ENCODE measurements at regions not wholly inside any gene's neighbourhood (a gene's known extent, or its start where the extent isn't known, plus 50 kb on each side); places are given as distances from the start of the nearest gene placed in this dataset.

- Mint-ChIP-seq H3K27me3 (peaks cover 29% of the 10 kb centered on the region), H3K4me1 (no peaks in the 10 kb centered on the region), H3K36me3 (ENCODE audit: low read depth) (peaks cover 2% of the 10 kb centered on the region), H3K27ac (no peak overlapping the region), H3K4me3 (no peak overlapping the region)
- DNase-seq (no peak), ATAC-seq (no peak)
- H3K9me3 ChIP-seq (ENCODE audit: control insufficient read depth, low read length, poor library complexity, severe bottlenecking): no peaks in the 10 kb centered on the region
Observed at GRCh38 chr2:205937211-205937610, 148.8 kb downstream of the INO80D start.

GRCh38 chr2:205936446-205936845 is 149.5 kb downstream of the INO80D start:
- Mint-ChIP-seq H3K27ac (no peak overlapping the region), H3K4me3 (no peak overlapping the region), H3K4me1 (no peaks in the 10 kb centered on the region), H3K36me3 (ENCODE audit: low read depth) (peaks cover 2% of the 10 kb centered on the region), H3K27me3 (peaks cover 29% of the 10 kb centered on the region)
- ATAC-seq (no peak), DNase-seq (no peak)
- no peaks in the 10 kb centered on the region for H3K9me3 ChIP-seq (ENCODE audit: control insufficient read depth, low read length, poor library complexity, severe bottlenecking)

GRCh38 chr2:205934443-205934842 is 151.5 kb downstream of the INO80D start:
- DNase-seq (no peak), ATAC-seq (no peak)
- no peaks in the 10 kb centered on the region for H3K9me3 ChIP-seq (ENCODE audit: control insufficient read depth, low read length, poor library complexity, severe bottlenecking)
- H3K4me3 Mint-ChIP-seq: no peak overlapping the region
- peaks cover 45% of the 10 kb centered on the region for H3K27me3 Mint-ChIP-seq
- H3K27ac Mint-ChIP-seq: no peak overlapping the region
- H3K36me3 Mint-ChIP-seq (ENCODE audit: low read depth): no peaks in the 10 kb centered on the region
- no peaks in the 10 kb centered on the region for H3K4me1 Mint-ChIP-seq

GRCh38 chr2:205932861-205933260 is 153.1 kb downstream of the INO80D start:
- H3K9me3 ChIP-seq (ENCODE audit: control insufficient read depth, low read length, poor library complexity, severe bottlenecking): no peaks in the 10 kb centered on the region
- Mint-ChIP-seq H3K36me3 (ENCODE audit: low read depth) (no peaks in the 10 kb centered on the region), H3K4me1 (no peaks in the 10 kb centered on the region), H3K27me3 (peaks cover 48% of the 10 kb centered on the region), H3K27ac (no peak overlapping the region), H3K4me3 (no peak overlapping the region)
- DNase-seq (no peak), ATAC-seq (no peak)

GRCh38 chr2:205931388-205931787 is 154.6 kb downstream of the INO80D start:
- Mint-ChIP-seq H3K27ac (no peak overlapping the region), H3K36me3 (ENCODE audit: low read depth) (peaks cover 2% of the 10 kb centered on the region), H3K27me3 (peaks cover 63% of the 10 kb centered on the region), H3K4me3 (no peak overlapping the region), H3K4me1 (peaks cover 2% of the 10 kb centered on the region)
- no peaks in the 10 kb centered on the region for H3K9me3 ChIP-seq (ENCODE audit: control insufficient read depth, low read length, poor library complexity, severe bottlenecking)
- ATAC-seq (no peak), DNase-seq (no peak)

- Mint-ChIP-seq H3K27me3 (peaks cover 68% of the 10 kb centered on the region), H3K27ac (no peak overlapping the region), H3K36me3 (ENCODE audit: low read depth) (peaks cover 2% of the 10 kb centered on the region), H3K4me1 (peaks cover 9% of the 10 kb centered on the region), H3K4me3 (no peak overlapping the region)
- no peaks in the 10 kb centered on the region for H3K9me3 ChIP-seq (ENCODE audit: control insufficient read depth, low read length, poor library complexity, severe bottlenecking)
- ATAC-seq (no peak), DNase-seq (no peak)
Observed at GRCh38 chr2:205930209-205930608, 155.8 kb downstream of the INO80D start.

GRCh38 chr2:205929246-205929942 is 156.6 kb downstream of the INO80D start:
- no peaks in the 10 kb centered on the region for H3K9me3 ChIP-seq (ENCODE audit: control insufficient read depth, low read length, poor library complexity, severe bottlenecking)
- Mint-ChIP-seq H3K27me3 (peaks cover 71% of the 10 kb centered on the region), H3K27ac (no peak overlapping the region), H3K36me3 (ENCODE audit: low read depth) (peaks cover 2% of the 10 kb centered on the region), H3K4me3 (no peak overlapping the region), H3K4me1 (peaks cover 11% of the 10 kb centered on the region)
- ATAC-seq (no peak), DNase-seq (no peak)

- H3K27ac Mint-ChIP-seq: no peak overlapping the region
- peak; percentile 77 for ATAC-seq
- H3K4me3 Mint-ChIP-seq: no peak overlapping the region
- peaks cover 86% of the 10 kb centered on the region for H3K27me3 Mint-ChIP-seq
- peaks cover 2% of the 10 kb centered on the region for H3K36me3 Mint-ChIP-seq (ENCODE audit: low read depth)
- peak; percentile 25 to 54 (median 46) for DNase-seq
- H3K4me1 Mint-ChIP-seq: peaks cover 11% of the 10 kb centered on the region
- H3K9me3 ChIP-seq (ENCODE audit: control insufficient read depth, low read length, poor library complexity, severe bottlenecking): no peaks in the 10 kb centered on the region
Observed at GRCh38 chr2:205925373-205926337, 160.3 kb downstream of the INO80D start.

GRCh38 chr2:205924676-205925075 is 161.3 kb downstream of the INO80D start:
- Mint-ChIP-seq H3K27ac (no peak overlapping the region), H3K36me3 (ENCODE audit: low read depth) (peaks cover 2% of the 10 kb centered on the region), H3K27me3 (peaks cover 86% of the 10 kb centered on the region), H3K4me3 (no peak overlapping the region), H3K4me1 (peaks cover 11% of the 10 kb centered on the region)
- DNase-seq (no peak), ATAC-seq (no peak)
- no peaks in the 10 kb centered on the region for H3K9me3 ChIP-seq (ENCODE audit: control insufficient read depth, low read length, poor library complexity, severe bottlenecking)

- Mint-ChIP-seq H3K27ac (no peak overlapping the region), H3K4me1 (peaks cover 2% of the 10 kb centered on the region), H3K27me3 (peaks cover 45% of the 10 kb centered on the region), H3K4me3 (no peak overlapping the region), H3K36me3 (ENCODE audit: low read depth) (no peaks in the 10 kb centered on the region)
- H3K9me3 ChIP-seq (ENCODE audit: control insufficient read depth, low read length, poor library complexity, severe bottlenecking): no peaks in the 10 kb centered on the region
- DNase-seq (no peak), ATAC-seq (no peak)
Observed at GRCh38 chr2:205915130-205915524, 170.8 kb downstream of the INO80D start.

- H3K4me3 Mint-ChIP-seq: no peak overlapping the region
- DNase-seq: no peak
- no peak overlapping the region for H3K27ac Mint-ChIP-seq
- peaks cover 45% of the 10 kb centered on the region for H3K27me3 Mint-ChIP-seq
- peaks cover 2% of the 10 kb centered on the region for H3K4me1 Mint-ChIP-seq
- ATAC-seq: no peak
- no peaks in the 10 kb centered on the region for H3K9me3 ChIP-seq (ENCODE audit: control insufficient read depth, low read length, poor library complexity, severe bottlenecking)
- no peaks in the 10 kb centered on the region for H3K36me3 Mint-ChIP-seq (ENCODE audit: low read depth)
Observed at GRCh38 chr2:205914213-205915129, 171.5 kb downstream of the INO80D start.

GRCh38 chr2:205913668-205914067 is 172.3 kb downstream of the INO80D start:
- DNase-seq (no peak), ATAC-seq (no peak)
- peaks cover 47% of the 10 kb centered on the region for H3K27me3 Mint-ChIP-seq
- no peak overlapping the region for H3K4me3 Mint-ChIP-seq
- no peaks in the 10 kb centered on the region for H3K36me3 Mint-ChIP-seq (ENCODE audit: low read depth)
- no peak overlapping the region for H3K27ac Mint-ChIP-seq
- H3K9me3 ChIP-seq (ENCODE audit: control insufficient read depth, low read length, poor library complexity, severe bottlenecking): no peaks in the 10 kb centered on the region
- H3K4me1 Mint-ChIP-seq: peaks cover 2% of the 10 kb centered on the region

GRCh38 chr2:205911306-205911705 is 174.7 kb downstream of the INO80D start:
- ATAC-seq (no peak), DNase-seq (no peak)
- no peak overlapping the region for H3K4me3 Mint-ChIP-seq
- no peaks in the 10 kb centered on the region for H3K36me3 Mint-ChIP-seq (ENCODE audit: low read depth)
- peaks cover 2% of the 10 kb centered on the region for H3K4me1 Mint-ChIP-seq
- H3K27ac Mint-ChIP-seq: no peak overlapping the region
- H3K9me3 ChIP-seq (ENCODE audit: control insufficient read depth, low read length, poor library complexity, severe bottlenecking): no peaks in the 10 kb centered on the region
- H3K27me3 Mint-ChIP-seq: peaks cover 62% of the 10 kb centered on the region

Data from T-helper 17 cell (primary cell).